Panc1 (cell line): ENCODE measurements at regions not wholly inside any gene's neighbourhood (a gene's known extent, or its start where the extent isn't known, plus 50 kb on each side); places are given as distances from the start of the nearest gene placed in this dataset.
A peak's percentile ranks its signal among the peaks of the same experiment; 100 is the strongest.

Source experiments
- POLR2AphosphoS5 ChIP-seq: IDR thresholded peaks from 2 replicates; pipeline ENCODE4 v1.6.1; 2012; ENCODE audit warnings: mild to moderate bottlenecking, low read depth, low read length, moderate library complexity
- REST ChIP-seq, 2 experiments: IDR thresholded peaks; 2 replicates each; pipeline ENCODE4 v1.6.1; 2011 to 2012; ENCODE audit warnings: low read depth in 2 of 2, control low read depth in 1 of 2, low read length in 1 of 2, mild to moderate bottlenecking in 1 of 2, moderate library complexity in 1 of 2; ENCODE audit not compliant: insufficient read depth in 1 of 2
- TCF7L2 ChIP-seq: IDR thresholded peaks from 2 replicates; pipeline ENCODE4 v1.6.1; 2011; ENCODE audit warnings: mild to moderate bottlenecking, low read depth, low read length, inconsistent platforms
- TF ChIP-seq, protein P1 (sequence below): fragments of 450-650 bp; IDR thresholded peaks from 2 replicates; pipeline ENCODE4 v1.5.1; 2017; ENCODE audit warnings: mild to moderate bottlenecking

- TF ChIP-seq, protein P1, sequence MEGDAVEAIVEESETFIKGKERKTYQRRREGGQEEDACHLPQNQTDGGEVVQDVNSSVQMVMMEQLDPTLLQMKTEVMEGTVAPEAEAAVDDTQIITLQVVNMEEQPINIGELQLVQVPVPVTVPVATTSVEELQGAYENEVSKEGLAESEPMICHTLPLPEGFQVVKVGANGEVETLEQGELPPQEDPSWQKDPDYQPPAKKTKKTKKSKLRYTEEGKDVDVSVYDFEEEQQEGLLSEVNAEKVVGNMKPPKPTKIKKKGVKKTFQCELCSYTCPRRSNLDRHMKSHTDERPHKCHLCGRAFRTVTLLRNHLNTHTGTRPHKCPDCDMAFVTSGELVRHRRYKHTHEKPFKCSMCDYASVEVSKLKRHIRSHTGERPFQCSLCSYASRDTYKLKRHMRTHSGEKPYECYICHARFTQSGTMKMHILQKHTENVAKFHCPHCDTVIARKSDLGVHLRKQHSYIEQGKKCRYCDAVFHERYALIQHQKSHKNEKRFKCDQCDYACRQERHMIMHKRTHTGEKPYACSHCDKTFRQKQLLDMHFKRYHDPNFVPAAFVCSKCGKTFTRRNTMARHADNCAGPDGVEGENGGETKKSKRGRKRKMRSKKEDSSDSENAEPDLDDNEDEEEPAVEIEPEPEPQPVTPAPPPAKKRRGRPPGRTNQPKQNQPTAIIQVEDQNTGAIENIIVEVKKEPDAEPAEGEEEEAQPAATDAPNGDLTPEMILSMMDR, result peak; percentile 16; the same call in 1 of the 2 replicates
- no peak for TF ChIP-seq REST (IDR thresholded peaks at IDR 0.05; ENCODE audit: insufficient read depth in 1 of 2, low read depth in 2 of 2, low read length in 1 of 2)
- no peak for TF ChIP-seq POLR2AphosphoS5
- no peak for TF ChIP-seq TCF7L2
Measured at GRCh38 chr20:11980263-11980662, 62.6 kb downstream of the BTBD3 start.
